A673 (cell line): ENCODE measurements at regions not wholly inside any gene's neighbourhood (a gene's known extent, or its start where the extent isn't known, plus 50 kb on each side); places are given as distances from the start of the nearest gene placed in this dataset.

Experiments used
- CTCF ChIP-seq: fragments of 300-800, 200-600 bp; sonication (generic); conservative IDR thresholded peaks from 2 replicates; pipeline ENCODE4 v1.5.1; 2017; ENCODE audit warnings: low read depth, mild to moderate bottlenecking, antibody characterized with exemption, low read length, moderate library complexity, mixed read lengths
- EZH2 ChIP-seq: fragments of 200-600 bp; sonication (generic); IDR thresholded peaks from 2 replicates; pipeline ENCODE4 v1.6.1; 2017; ENCODE audit warnings: borderline replicate concordance, low read depth, mild to moderate bottlenecking, mixed read lengths, antibody characterized with exemption, low read length; ENCODE audit not compliant: poor library complexity, severe bottlenecking

DNA sequence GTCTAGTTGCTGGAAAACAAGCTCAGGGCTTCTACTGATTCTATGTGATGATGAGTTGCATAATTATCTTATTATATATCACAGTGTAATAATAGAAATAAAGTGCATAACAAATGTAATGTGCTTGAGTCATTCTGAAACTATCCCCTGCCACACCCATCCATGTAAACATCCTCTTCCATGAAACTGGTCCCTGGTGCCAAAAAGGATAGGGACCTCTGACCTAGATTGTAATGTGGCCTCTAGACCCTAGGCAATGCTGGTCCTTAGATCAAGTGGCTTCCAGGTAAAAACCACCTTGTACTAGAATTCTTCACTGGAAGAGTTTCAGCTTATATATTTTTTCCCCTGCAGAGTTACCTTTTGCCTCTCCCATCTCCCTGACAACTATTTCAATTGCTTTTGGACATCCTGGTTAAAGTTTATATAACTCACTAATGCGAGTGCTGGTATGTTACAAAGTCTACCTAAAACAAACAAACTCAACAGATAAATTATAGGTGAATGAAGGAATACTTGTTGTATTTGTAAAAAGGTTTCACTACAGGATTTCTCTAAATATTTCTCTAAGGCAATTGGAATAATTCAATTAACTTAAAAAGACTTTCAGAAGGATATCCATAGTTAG is 462.5 kb downstream of the NAV3 start:
- TF ChIP-seq CTCF (no peak), EZH2 (no peak)
